Breast epithelium (tissue), 3 donors: ENCODE measurements at regions not wholly inside any gene's neighbourhood (a gene's known extent, or its start where the extent isn't known, plus 50 kb on each side); places are given as distances from the start of the nearest gene placed in this dataset.

Source experiments
- CTCF ChIP-seq, 3 donors: fragments of 450-650 bp; IDR thresholded peaks; one replicate each; pipeline ENCODE4 v1.5.1; 2016 to 2017; ENCODE audit warnings: antibody characterized with exemption in 3 of 3, mild to moderate bottlenecking in 3 of 3, moderate library complexity in 3 of 3
- POLR2A ChIP-seq: fragments of 450-650 bp; IDR thresholded peaks from one replicate; pipeline ENCODE4 v1.6.1; 2016; ENCODE audit warnings: antibody characterized with exemption, mild to moderate bottlenecking, moderate library complexity

- TF ChIP-seq CTCF (IDR thresholded peaks at IDR 0.05) (no peak), POLR2A (no peak)
Measured at GRCh38 chr4:117385526-117385925, 300.1 kb upstream of the TRAM1L1 start.
